ENCODE measurements at regions not wholly inside any gene's neighbourhood (a gene's known extent, or its start where the extent isn't known, plus 50 kb on each side); places are given as distances from the start of the nearest gene placed in this dataset.

DNA sequence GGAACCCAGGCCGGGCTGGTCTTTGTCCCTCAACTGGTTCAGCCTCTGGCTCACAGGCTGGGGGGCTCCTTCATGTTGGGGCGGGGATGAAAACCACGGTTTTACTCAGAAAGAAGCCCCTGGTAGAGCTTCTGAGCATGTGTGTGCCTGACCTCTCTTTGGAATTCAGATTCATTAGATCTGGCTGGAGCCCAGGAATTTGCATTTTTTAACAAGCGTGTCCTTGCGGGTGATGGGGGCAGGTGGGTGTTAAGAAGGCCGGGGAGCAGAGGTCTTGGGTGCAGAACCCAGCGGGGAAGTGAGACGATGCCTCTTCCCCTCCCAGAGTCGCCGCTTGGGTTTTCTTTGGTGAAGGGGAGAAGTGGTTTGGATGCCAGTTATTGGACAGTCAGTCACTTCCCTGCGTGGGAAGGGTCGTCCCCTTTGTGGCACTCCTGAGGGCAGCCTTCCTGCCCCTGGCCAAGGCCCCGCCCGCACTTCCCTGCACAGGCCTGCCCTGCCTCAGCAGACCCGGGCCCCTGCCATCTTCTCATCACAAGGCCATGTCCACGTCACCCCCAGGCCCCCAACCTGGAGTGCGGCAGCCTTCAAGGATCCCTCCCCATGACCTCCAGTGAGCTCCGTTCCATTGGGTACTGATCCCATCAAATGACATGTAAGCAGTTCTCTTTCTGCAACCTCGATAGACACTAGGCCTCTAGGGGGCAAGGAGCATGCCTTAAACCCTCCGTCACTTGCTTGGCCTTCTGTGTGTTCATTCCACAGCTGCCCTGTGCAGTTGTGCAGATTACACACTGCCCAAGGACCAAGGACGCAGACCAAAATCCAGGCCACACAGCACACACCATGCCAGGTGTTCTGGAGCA is 177.7 kb upstream of the CIBAR2 start:
- TF ChIP-seq SIN3A (IDR thresholded peaks at IDR 0.05; ENCODE audit: borderline replicate concordance, low read depth, low read length) (no peak), EZH2phosphoT487 (IDR thresholded peaks at IDR 0.05; ENCODE audit: borderline replicate concordance, low read depth) (no peak), TAF1 (IDR thresholded peaks at IDR 0.05; ENCODE audit: borderline replicate concordance, low read depth, low read length) (no peak), NFIC (IDR thresholded peaks at IDR 0.05; ENCODE audit: borderline replicate concordance) (no peak), EP300 (IDR thresholded peaks at IDR 0.05; ENCODE audit: borderline replicate concordance in 1 of 2, low read depth in 1 of 2, low read length in 1 of 2) (no peak), RFX5 (IDR thresholded peaks at IDR 0.05; ENCODE audit: low read length) (no peak), GATA2 (CRISPR knock-in tag; IDR thresholded peaks at IDR 0.05) (no peak), ELF1 (IDR thresholded peaks at IDR 0.05) (no peak)
- TF ChIP-seq, protein P1, sequence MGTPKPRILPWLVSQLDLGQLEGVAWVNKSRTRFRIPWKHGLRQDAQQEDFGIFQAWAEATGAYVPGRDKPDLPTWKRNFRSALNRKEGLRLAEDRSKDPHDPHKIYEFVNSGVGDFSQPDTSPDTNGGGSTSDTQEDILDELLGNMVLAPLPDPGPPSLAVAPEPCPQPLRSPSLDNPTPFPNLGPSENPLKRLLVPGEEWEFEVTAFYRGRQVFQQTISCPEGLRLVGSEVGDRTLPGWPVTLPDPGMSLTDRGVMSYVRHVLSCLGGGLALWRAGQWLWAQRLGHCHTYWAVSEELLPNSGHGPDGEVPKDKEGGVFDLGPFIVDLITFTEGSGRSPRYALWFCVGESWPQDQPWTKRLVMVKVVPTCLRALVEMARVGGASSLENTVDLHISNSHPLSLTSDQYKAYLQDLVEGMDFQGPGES (IDR thresholded peaks at IDR 0.05; ENCODE audit: low read depth, low read length) = no peak
- TF ChIP-seq, protein P2, sequence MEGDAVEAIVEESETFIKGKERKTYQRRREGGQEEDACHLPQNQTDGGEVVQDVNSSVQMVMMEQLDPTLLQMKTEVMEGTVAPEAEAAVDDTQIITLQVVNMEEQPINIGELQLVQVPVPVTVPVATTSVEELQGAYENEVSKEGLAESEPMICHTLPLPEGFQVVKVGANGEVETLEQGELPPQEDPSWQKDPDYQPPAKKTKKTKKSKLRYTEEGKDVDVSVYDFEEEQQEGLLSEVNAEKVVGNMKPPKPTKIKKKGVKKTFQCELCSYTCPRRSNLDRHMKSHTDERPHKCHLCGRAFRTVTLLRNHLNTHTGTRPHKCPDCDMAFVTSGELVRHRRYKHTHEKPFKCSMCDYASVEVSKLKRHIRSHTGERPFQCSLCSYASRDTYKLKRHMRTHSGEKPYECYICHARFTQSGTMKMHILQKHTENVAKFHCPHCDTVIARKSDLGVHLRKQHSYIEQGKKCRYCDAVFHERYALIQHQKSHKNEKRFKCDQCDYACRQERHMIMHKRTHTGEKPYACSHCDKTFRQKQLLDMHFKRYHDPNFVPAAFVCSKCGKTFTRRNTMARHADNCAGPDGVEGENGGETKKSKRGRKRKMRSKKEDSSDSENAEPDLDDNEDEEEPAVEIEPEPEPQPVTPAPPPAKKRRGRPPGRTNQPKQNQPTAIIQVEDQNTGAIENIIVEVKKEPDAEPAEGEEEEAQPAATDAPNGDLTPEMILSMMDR (IDR thresholded peaks at IDR 0.05) = no peak
- TF ChIP-seq, protein P3, sequence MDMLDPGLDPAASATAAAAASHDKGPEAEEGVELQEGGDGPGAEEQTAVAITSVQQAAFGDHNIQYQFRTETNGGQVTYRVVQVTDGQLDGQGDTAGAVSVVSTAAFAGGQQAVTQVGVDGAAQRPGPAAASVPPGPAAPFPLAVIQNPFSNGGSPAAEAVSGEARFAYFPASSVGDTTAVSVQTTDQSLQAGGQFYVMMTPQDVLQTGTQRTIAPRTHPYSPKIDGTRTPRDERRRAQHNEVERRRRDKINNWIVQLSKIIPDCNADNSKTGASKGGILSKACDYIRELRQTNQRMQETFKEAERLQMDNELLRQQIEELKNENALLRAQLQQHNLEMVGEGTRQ (IDR thresholded peaks at IDR 0.05; ENCODE audit: borderline replicate concordance, low read depth, low read length) = no peak
